ENCODE measurements at regions not wholly inside any gene's neighbourhood (a gene's known extent, or its start where the extent isn't known, plus 50 kb on each side); places are given as distances from the start of the nearest gene placed in this dataset.
A peak's percentile ranks its signal among the peaks of the same experiment; 100 is the strongest.

GRCh38 chr1:239436286-239436685 lies 49.9 kb downstream of the CHRM3 start:
- DNase-seq (ENCODE audit: low read depth): no peak

DNA sequence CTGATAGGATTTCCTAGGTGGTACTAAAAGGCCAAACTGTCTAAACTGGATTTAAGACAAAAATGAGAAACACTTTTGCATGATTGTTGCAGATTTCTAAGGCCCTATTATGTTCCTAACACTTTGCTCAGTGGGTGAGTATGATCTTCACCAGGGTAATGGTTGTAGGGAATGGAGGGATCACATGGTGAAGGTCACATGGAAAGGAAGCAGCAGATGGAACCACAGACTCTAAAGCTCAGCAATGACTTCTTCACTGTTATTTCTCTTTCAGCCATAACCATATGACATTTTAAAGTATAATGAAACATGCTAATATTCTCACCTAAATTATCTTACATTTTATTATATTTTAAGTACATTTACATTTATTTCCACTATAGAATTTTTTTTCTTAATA lies 51.5 kb downstream of the CHRM3 start:
- no peak for DNase-seq (ENCODE audit: low read depth)

DNA sequence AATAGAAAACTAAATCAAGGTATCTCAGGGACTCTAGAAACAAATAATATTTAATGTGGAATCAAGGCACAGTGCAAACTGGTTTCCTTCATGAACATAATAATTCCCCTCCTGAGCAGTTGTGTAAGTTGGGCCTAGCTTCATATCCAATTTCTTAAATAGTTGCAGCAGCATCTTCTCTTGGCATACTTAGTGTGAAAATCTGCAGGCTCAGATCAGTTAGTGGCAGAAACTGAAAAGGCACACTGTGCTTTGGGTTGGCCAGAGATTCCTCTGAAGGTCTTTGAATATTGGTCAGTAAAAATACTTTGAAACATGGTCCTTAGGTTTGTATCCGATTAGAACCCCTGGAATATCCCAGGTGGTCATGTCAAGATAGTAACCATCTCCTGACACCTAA lies 52.5 kb downstream of the CHRM3 start:
- no peak for DNase-seq (ENCODE audit: low read depth)

DNA sequence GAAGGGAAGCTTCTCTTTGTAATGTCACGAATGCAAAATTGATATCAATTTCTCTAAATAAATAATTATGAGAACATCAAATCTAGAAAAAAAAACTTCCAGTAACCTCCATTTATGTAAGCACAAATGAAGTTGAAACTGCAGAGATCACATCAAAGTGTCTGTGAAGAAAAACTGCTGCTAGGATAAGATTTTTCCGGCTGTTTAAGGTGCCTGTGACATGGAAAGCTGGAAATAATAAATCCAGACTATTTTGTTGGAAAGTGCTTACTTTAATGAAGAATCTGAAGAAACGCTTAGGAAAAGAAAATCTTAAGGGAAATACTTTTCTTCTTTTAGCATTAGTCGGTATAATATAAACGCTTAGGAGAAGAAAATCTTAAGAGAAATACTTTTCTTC lies 57.0 kb downstream of the CHRM3 start:
- no peak for DNase-seq (ENCODE audit: low read depth)

GRCh38 chr1:239446611-239447010 lies 60.2 kb downstream of the CHRM3 start:
- no peak for DNase-seq (ENCODE audit: low read depth)

- DNase-seq (ENCODE audit: low read depth): no peak
Measured at GRCh38 chr1:239448911-239449310, 62.5 kb downstream of the CHRM3 start.

DNA sequence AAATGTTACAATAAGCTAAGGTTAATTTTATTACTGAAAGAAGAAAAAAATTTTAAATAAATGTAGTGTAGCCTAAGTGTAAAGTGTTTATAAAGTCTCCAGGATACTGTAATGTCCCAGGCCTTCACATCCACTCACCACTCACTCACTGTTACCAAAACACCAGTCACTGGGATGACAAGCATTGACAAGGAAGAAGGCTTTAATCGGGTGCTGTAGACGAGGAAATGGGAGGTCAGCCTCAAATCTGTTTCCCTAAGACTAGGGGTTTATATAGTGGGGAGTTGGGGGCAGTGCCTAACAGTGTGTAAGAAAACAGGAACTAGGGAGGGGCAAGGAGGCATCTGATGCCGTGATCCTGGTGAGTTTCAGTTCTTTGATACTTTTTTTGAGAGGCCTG lies 69.4 kb downstream of the CHRM3 start:
- no peak for DNase-seq (ENCODE audit: low read depth)

GRCh38 chr1:239456788-239457187 lies 70.4 kb downstream of the CHRM3 start:
- peak; percentile 25 for DNase-seq (ENCODE audit: low read depth)

DNA sequence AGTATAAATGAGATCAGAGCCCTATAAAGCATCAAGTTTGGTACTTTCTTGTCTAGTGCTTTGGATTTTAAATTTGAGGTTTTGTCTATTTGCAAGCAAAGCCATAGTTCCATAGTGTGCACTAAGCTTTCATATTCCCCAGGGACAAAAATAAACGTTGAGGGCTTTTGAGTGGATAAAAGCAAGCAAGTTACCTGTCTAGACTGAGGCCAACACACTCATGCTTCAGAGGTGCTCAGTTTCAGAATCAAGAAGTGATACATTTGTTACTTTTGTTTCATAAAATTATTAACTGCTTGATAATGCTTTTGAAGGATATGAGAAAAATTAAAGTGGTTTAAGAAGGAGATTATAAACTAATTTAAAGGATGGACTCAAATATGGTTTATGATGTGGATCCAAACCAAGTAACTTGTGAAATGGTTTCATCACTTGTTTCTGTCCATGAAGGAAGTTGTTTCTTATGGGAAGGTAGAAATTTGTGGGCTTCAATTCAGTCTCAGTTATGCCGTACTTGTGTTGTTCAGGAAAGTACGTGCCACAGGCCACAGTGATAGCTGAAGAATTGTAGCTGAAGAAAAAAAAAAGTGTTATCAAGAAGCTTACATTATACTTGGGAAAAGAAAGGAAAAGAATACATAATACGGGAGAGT lies 71.2 kb downstream of the CHRM3 start:
- no peak for DNase-seq (ENCODE audit: low read depth)

GRCh38 chr1:239458144-239458500 lies 71.8 kb downstream of the CHRM3 start:
- DNase-seq (ENCODE audit: low read depth): no peak

DNA sequence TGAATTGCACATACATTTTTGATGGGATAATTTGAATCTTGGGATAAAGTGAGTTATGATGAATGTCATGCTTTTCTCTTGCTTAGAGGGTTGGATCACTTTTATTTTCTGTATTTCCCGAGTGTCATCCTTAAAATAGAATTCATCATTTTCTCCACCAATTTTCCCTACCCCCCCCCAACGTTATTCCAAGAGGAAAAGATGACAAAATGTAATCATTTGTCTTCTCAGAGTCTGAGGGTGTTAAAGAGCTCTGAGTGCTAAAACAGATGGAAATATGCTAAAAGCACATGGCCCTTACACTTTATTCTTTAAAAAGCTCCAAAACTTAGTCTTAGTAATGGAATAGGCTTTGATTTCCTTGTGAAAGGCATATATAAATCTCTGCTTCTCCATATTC lies 81.4 kb downstream of the CHRM3 start:
- no peak for DNase-seq (ENCODE audit: low read depth)

DNA sequence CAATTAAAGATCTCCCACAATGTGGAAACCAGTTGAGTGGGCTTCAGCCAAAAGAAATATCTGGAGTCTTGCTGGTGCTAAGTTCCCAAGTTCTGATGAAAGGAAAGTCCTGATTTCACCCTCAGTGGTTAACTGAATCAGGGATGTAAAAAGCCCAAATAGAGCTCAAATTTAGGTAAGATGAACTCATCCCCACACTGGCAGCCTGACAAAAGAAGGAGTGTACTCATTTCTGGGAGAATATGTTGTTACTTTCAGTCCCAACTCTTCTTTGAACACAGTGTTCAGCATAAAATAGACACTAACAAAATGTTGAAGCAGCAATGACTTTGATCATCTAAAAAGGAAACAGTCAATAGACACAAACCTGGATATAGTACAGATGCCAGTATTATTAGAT lies 91.7 kb downstream of the CHRM3 start:
- DNase-seq (ENCODE audit: low read depth): no peak

GRCh38 chr1:239483391-239483790 lies 97.0 kb downstream of the CHRM3 start:
- no peak for DNase-seq (ENCODE audit: low read depth)

- peak; percentile 60 for DNase-seq (ENCODE audit: low read depth)
Measured at GRCh38 chr1:239493811-239494414, 107.5 kb downstream of the CHRM3 start.

DNA sequence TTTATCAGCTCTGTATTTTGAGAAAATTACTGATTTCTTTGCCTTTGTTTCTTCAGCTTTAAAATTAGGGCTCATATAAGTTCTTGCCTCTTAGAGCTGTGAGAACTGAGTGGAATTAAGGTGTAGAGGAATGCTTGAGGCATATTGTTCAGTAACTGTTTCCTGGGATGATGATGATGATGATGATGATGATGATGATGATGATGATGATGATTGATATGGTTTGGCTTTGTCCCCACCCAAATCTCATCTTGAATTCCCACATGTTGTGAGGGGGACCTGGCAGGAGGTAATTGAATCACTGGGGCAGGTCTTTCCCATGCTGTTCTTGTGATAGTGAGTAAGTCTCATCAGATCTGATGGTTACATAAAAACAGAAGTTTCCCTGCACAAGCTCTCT lies 118.7 kb downstream of the CHRM3 start:
- DNase-seq (ENCODE audit: low read depth): no peak

DNA sequence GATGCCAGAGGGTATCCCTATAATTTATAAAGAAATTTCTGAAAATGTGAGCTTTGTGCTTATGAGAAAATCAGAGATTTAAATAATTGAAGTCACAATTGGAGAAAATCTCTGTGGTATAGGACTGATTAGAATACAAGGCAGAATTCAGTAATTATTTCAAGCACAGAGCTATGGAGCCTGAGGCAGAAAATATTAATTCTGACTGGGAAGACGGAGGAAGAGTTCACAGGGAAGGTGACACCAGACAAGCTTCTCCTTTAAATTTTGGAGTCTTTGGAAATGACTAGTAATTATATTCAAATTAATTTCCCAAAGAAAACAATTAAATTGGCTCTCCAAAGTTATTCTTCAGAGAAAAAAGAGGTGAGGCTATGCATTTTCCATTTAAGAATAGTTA lies 121.5 kb downstream of the CHRM3 start:
- no peak for DNase-seq (ENCODE audit: low read depth)

GRCh38 chr1:239511875-239512274 lies 125.5 kb downstream of the CHRM3 start:
- no peak for DNase-seq (ENCODE audit: low read depth)

DNA sequence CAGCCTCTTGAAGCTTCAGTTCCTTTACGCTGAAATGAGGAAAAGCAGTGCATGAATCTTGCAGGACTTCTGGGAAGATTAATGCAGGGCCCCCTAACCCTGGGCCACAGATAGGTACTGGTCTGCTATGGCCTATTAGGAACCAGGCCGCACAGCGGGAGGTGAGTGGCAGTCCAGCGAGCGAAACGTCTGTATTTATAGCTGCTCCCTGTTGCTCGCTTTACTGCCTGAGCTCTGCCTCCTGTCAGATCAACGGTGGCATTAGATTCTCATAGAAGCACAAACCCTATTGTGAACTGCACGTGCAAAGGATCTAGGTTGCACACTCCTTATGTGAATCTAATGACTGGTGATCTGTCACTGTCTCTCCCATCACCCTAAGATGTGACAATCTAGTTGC lies 130.2 kb downstream of the CHRM3 start:
- no peak for DNase-seq (ENCODE audit: low read depth)

- DNase-seq (ENCODE audit: low read depth): no peak
Measured at GRCh38 chr1:239526391-239526790, 140.0 kb downstream of the CHRM3 start.

GRCh38 chr1:239527051-239527693 lies 140.8 kb downstream of the CHRM3 start:
- no peak for DNase-seq (ENCODE audit: low read depth)

- DNase-seq (ENCODE audit: low read depth): no peak
Measured at GRCh38 chr1:239536165-239536849, 149.9 kb downstream of the CHRM3 start.

- DNase-seq (ENCODE audit: low read depth): no peak
Measured at GRCh38 chr1:239537795-239538194, 151.4 kb downstream of the CHRM3 start.
